ENCODE measurements at regions not wholly inside any gene's neighbourhood (a gene's known extent, or its start where the extent isn't known, plus 50 kb on each side); places are given as distances from the start of the nearest gene placed in this dataset.

DNA sequence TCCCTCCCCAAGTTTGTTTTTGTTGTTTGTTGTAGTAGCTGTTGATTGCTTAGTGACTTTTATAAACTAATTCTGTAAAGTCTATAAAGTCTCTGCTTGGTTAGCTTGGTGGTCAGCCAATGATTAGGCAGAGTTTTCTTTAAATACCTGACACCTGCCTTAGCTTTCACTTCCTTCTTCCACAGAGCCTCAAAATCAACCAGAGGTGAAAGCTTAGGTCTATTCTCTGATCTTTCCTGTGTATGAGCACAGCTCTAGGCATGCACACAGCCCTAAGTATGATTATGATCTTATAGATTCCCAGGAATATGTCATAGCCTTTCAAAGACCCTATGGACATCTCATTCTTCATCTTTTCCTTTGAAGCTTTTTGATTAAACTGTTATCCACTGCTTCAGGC lies 514.7 kb downstream of the AACS start:
- BruUV-seq (replicated peaks), result no TSS peak
- no peaks in the 10 kb centered on the region for H4K20me1 ChIP-seq (replicated peaks; ENCODE audit: control insufficient read depth, extremely low read depth, insufficient read depth, low read length)
- ChIA-PET POLR2A (no interaction called here), CTCF (no interaction called here)
- DNase-seq (ENCODE audit: low read depth, low spot score) (no peak), FAIRE-seq (no peak)
- no peak overlapping the region for H2AFZ ChIP-seq (ENCODE audit: low read depth, low read length)
- no peaks in the 10 kb centered on the region for H3K27me3 ChIP-seq (ENCODE audit: control insufficient read depth in 2 of 2, insufficient read depth in 2 of 2, low read length in 2 of 2)
- peaks cover 7% of the 10 kb centered on the region for H3K9me3 ChIP-seq (replicated peaks; ENCODE audit: control insufficient read depth, insufficient read depth, low read length)
- intact Hi-C loops (cut with micrococcal nuclease) (no loop called here), dilution Hi-C loops (cut with MboI; ENCODE audit: extremely low pct_ligation_motif_present, low sequenced_read_pairs) (no loop called here)
- H3K4me1 ChIP-seq (ENCODE audit: control insufficient read depth, extremely low read depth, insufficient read depth, low read length), result no peaks in the 10 kb centered on the region
- H3K27ac ChIP-seq (ENCODE audit: insufficient read depth, low read depth, low read length), result no peak overlapping the region
- no peak overlapping the region for H3K4me3 ChIP-seq (replicated peaks in 1 of 3; ENCODE audit: insufficient read depth in 1 of 3, low read depth in 1 of 3, low read length in 3 of 3)
- H3K36me3 ChIP-seq (ENCODE audit: control insufficient read depth in 2 of 2, extremely low read depth in 1 of 2, insufficient read depth in 2 of 2, low read length in 2 of 2), result no peaks in the 10 kb centered on the region
- no peak for TF ChIP-seq FOS (IDR thresholded peaks at IDR 0.05; ENCODE audit: borderline replicate concordance, insufficient read depth, low read length)
- no peak for TF ChIP-seq POLR2AphosphoS5 (IDR thresholded peaks at IDR 0.05; ENCODE audit: insufficient read depth, low read depth, low read length)
- TF ChIP-seq GATA2 (IDR thresholded peaks at IDR 0.05; ENCODE audit: insufficient read depth, insufficient read length, low read depth, low read length), result no peak
- TF ChIP-seq, protein P1, sequence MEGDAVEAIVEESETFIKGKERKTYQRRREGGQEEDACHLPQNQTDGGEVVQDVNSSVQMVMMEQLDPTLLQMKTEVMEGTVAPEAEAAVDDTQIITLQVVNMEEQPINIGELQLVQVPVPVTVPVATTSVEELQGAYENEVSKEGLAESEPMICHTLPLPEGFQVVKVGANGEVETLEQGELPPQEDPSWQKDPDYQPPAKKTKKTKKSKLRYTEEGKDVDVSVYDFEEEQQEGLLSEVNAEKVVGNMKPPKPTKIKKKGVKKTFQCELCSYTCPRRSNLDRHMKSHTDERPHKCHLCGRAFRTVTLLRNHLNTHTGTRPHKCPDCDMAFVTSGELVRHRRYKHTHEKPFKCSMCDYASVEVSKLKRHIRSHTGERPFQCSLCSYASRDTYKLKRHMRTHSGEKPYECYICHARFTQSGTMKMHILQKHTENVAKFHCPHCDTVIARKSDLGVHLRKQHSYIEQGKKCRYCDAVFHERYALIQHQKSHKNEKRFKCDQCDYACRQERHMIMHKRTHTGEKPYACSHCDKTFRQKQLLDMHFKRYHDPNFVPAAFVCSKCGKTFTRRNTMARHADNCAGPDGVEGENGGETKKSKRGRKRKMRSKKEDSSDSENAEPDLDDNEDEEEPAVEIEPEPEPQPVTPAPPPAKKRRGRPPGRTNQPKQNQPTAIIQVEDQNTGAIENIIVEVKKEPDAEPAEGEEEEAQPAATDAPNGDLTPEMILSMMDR (IDR thresholded peaks at IDR 0.05; ENCODE audit: extremely low read depth in 1 of 2, insufficient read depth in 1 of 2, low read depth in 1 of 2, low read length in 2 of 2), result no peak
- H3K4me2 ChIP-seq (ENCODE audit: insufficient read depth, low read length), result no peak overlapping the region
- no peaks in the 10 kb centered on the region for H3K9me1 ChIP-seq (replicated peaks; ENCODE audit: control insufficient read depth, extremely low read depth, insufficient read depth, low read length)
- H3K79me2 ChIP-seq (ENCODE audit: control insufficient read depth, insufficient read depth, low read length), result no peaks in the 10 kb centered on the region
- no peak overlapping the region for H3K9ac ChIP-seq (replicated peaks; ENCODE audit: extremely low read depth, insufficient read depth, low read length)

DNA sequence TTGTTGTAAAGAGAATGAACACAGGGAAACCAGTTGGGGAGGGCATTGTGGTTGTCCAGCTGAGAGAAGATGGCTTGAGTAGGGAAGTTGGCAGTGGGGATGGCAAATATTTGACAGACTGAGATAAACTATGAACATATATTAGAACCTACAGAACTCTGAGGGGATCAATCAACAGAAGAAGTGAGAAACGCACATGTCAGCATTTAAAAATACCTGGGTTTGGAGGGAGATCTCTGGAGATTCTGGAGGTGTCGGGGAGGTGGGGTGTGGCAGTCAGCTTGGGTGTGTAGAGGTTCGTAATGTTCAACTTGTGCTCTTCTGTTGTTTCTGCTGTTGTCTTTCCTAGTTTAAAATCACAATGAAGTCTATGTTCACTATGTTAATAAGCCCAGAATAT lies 517.8 kb downstream of the AACS start:
- TF ChIP-seq POLR2A (IDR thresholded peaks at IDR 0.05; ENCODE audit: low read depth, low read length), result no peak
- TF ChIP-seq, protein P1 (IDR thresholded peaks at IDR 0.05; ENCODE audit: extremely low read depth in 1 of 2, insufficient read depth in 1 of 2, low read depth in 1 of 2, low read length in 2 of 2), result no peak
- TF ChIP-seq POLR2AphosphoS5 (IDR thresholded peaks at IDR 0.05; ENCODE audit: insufficient read depth, low read depth, low read length), result no peak
- TF ChIP-seq MYC (IDR thresholded peaks at IDR 0.05; ENCODE audit: low read depth, low read length), result no peak
- no TSS peak for BruUV-seq (replicated peaks)
- Histone ChIP-seq H3K27me3 (ENCODE audit: control insufficient read depth in 2 of 2, insufficient read depth in 2 of 2, low read length in 2 of 2) (no peaks in the 10 kb centered on the region), H3K27ac (ENCODE audit: insufficient read depth, low read depth, low read length) (no peak overlapping the region), H3K9ac (replicated peaks; ENCODE audit: extremely low read depth, insufficient read depth, low read length) (no peak overlapping the region), H3K4me1 (ENCODE audit: control insufficient read depth, extremely low read depth, insufficient read depth, low read length) (no peaks in the 10 kb centered on the region), H3K9me1 (replicated peaks; ENCODE audit: control insufficient read depth, extremely low read depth, insufficient read depth, low read length) (no peaks in the 10 kb centered on the region), H3K9me3 (replicated peaks; ENCODE audit: control insufficient read depth, insufficient read depth, low read length) (peaks cover 10% of the 10 kb centered on the region), H2AFZ (ENCODE audit: low read depth, low read length) (no peak overlapping the region), H3K79me2 (ENCODE audit: control insufficient read depth, insufficient read depth, low read length) (no peaks in the 10 kb centered on the region), H4K20me1 (replicated peaks; ENCODE audit: control insufficient read depth, extremely low read depth, insufficient read depth, low read length) (no peaks in the 10 kb centered on the region), H3K4me3 (replicated peaks in 1 of 3; ENCODE audit: insufficient read depth in 1 of 3, low read depth in 1 of 3, low read length in 3 of 3) (no peak overlapping the region), H3K4me2 (ENCODE audit: insufficient read depth, low read length) (no peak overlapping the region), H3K36me3 (ENCODE audit: control insufficient read depth in 2 of 2, extremely low read depth in 1 of 2, insufficient read depth in 2 of 2, low read length in 2 of 2) (no peaks in the 10 kb centered on the region)
- CTCF ChIA-PET, result no interaction called here
- DNase-seq (ENCODE audit: low read depth, low spot score), result no peak
- FAIRE-seq, result no peak
- intact Hi-C loops (cut with micrococcal nuclease), result no loop called here
- POLR2A ChIA-PET, result no interaction called here
- dilution Hi-C loops (cut with MboI; ENCODE audit: extremely low pct_ligation_motif_present, low sequenced_read_pairs), result no loop called here

Measured in endothelial cell of umbilical vein (primary cell).